ENCODE measurements at regions not wholly inside any gene's neighbourhood (a gene's known extent, or its start where the extent isn't known, plus 50 kb on each side); places are given as distances from the start of the nearest gene placed in this dataset.

- no peak overlapping the region for H3K27ac Mint-ChIP-seq
- H3K27me3 Mint-ChIP-seq: no peaks in the 10 kb centered on the region
- no peaks in the 10 kb centered on the region for H3K9me3 Mint-ChIP-seq
- no peak for DNase-seq
- H3K4me1 Mint-ChIP-seq: peaks cover 8% of the 10 kb centered on the region
- CTCF ChIA-PET: no interaction called here
- H3K4me3 Mint-ChIP-seq: no peak overlapping the region
- H3K36me3 Mint-ChIP-seq: no peaks in the 10 kb centered on the region
Measured at GRCh38 chr10:3681642-3682554, 103.1 kb downstream of the KLF6 start.

GRCh38 chr10:3679950-3680629 lies 104.9 kb downstream of the KLF6 start:
- no peak for DNase-seq
- Mint-ChIP-seq H3K27ac (no peak overlapping the region), H3K9me3 (no peaks in the 10 kb centered on the region), H3K4me1 (peaks cover 5% of the 10 kb centered on the region), H3K4me3 (no peak overlapping the region), H3K36me3 (no peaks in the 10 kb centered on the region), H3K27me3 (no peaks in the 10 kb centered on the region)
- CTCF ChIA-PET: no interaction called here

- Mint-ChIP-seq H3K4me1 (no peaks in the 10 kb centered on the region), H3K27ac (no peak overlapping the region), H3K36me3 (no peaks in the 10 kb centered on the region), H3K27me3 (no peaks in the 10 kb centered on the region), H3K9me3 (no peaks in the 10 kb centered on the region), H3K4me3 (no peak overlapping the region)
- no peak for DNase-seq
- CTCF ChIA-PET: no interaction called here
Measured at GRCh38 chr10:3678629-3679227, 106.3 kb downstream of the KLF6 start.

GRCh38 chr10:3676564-3676963 lies 108.4 kb downstream of the KLF6 start:
- H3K9me3 Mint-ChIP-seq: no peaks in the 10 kb centered on the region
- no peak for DNase-seq
- no peaks in the 10 kb centered on the region for H3K27me3 Mint-ChIP-seq
- CTCF ChIA-PET: no interaction called here
- H3K36me3 Mint-ChIP-seq: no peaks in the 10 kb centered on the region
- H3K4me3 Mint-ChIP-seq: no peak overlapping the region
- no peaks in the 10 kb centered on the region for H3K4me1 Mint-ChIP-seq
- H3K27ac Mint-ChIP-seq: no peak overlapping the region

- no peak overlapping the region for H3K27ac Mint-ChIP-seq
- H3K4me1 Mint-ChIP-seq: peaks cover 32% of the 10 kb centered on the region
- no peaks in the 10 kb centered on the region for H3K27me3 Mint-ChIP-seq
- H3K9me3 Mint-ChIP-seq: no peaks in the 10 kb centered on the region
- CTCF ChIA-PET: no interaction called here
- H3K36me3 Mint-ChIP-seq: no peaks in the 10 kb centered on the region
- DNase-seq: no peak
- no peak overlapping the region for H3K4me3 Mint-ChIP-seq
Measured at GRCh38 chr10:3672220-3672619, 112.8 kb downstream of the KLF6 start.

DNA sequence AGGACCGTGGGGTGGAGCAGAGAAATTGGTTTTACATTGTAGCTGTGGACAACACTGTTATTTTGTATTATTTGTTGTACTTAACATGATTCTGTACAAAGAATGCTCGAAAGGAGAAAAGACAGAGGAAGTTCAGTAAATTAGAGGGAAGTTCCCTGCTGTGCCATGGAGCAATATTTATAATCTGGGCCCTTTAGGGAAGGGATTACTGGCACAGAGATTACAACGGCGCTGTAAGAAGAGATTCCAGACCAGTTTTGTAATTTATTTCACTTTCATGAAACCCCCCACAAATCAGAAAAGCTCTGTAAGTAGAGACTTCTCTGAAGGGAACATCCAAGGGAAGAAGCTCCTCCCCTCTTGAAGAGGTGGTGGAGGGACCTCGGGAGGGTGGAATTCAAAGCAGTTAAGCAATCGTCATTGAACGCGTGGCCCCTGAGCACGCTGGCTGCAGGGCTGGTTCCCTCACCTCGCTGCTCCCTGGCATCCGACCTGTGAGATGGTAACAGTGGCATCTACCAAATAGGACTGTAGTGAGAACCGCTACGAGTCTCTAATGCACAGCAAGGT lies 113.5 kb downstream of the KLF6 start:
- DNase-seq: no peak
- H3K4me1 Mint-ChIP-seq: peaks cover 40% of the 10 kb centered on the region
- H3K9me3 Mint-ChIP-seq: no peaks in the 10 kb centered on the region
- H3K27ac Mint-ChIP-seq: no peak overlapping the region
- CTCF ChIA-PET: no interaction called here
- no peaks in the 10 kb centered on the region for H3K27me3 Mint-ChIP-seq
- no peak overlapping the region for H3K4me3 Mint-ChIP-seq
- no peaks in the 10 kb centered on the region for H3K36me3 Mint-ChIP-seq

DNA sequence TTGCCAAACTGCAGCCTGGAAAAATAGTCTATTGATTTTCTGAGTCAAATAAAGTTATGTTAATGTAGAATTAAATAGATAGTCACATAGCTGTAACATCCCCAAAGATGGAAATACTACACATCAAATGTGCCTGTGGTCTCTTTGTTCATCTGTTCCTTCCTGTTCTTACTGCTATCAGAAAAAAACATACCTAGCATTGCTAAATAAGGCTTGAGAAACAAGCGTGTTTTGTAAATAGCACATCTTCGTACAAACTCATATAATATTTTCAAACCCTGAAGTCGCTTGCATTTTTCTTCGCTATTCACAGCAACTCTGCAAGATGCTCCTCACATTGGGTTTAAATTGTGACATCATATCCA lies 116.1 kb downstream of the KLF6 start:
- no peak for DNase-seq
- Mint-ChIP-seq H3K4me3 (peak overlapping the region; percentile 76), H3K4me1 (peaks cover 48% of the 10 kb centered on the region), H3K9me3 (no peaks in the 10 kb centered on the region), H3K27me3 (peaks cover 5% of the 10 kb centered on the region), H3K36me3 (no peaks in the 10 kb centered on the region), H3K27ac (peak overlapping the region; percentile 100)
- CTCF ChIA-PET: interaction anchor here (0.5 kb wide), 1 partner anchor 30 kb away, joined by 3 read pairs; no protein-coding TSS in a partner anchor

DNA sequence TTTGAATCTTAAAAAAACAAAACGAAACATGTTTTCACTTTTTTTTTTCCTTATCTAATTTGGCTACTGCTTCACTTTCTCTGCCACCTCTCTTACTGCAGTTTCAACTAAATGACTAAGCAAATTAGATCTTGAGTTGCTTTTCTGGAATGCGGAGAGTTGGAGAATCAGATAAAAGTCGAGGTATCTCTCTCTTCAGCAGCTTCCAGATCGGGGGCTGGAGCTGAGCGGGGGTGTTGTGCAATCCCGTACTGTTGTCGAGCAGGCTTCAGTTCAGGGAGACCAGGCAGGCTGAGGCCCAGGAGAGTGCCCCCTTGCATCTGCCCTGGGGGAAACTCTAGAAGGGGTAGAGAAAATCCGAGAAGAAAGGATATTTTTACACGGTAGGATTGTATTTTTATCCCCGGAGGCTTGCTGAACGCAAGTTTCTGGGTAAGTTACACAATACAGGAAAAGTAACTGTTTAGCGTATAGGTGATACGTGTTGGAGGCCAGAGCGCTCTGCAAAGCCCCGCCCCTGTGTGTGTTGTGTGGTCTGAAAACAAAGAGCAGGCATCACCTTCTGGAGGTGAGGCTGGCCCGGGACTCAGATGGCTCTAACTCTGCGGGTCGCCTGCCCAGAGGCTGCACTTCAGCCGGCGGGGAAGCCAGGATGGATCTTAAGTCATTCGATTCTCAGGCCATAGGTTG lies 116.6 kb downstream of the KLF6 start:
- Mint-ChIP-seq H3K27ac (peak overlapping the region; percentile 100), H3K27me3 (peaks cover 8% of the 10 kb centered on the region), H3K4me1 (peaks cover 48% of the 10 kb centered on the region), H3K4me3 (peak overlapping the region; percentile 76), H3K36me3 (no peaks in the 10 kb centered on the region), H3K9me3 (no peaks in the 10 kb centered on the region)
- CTCF ChIA-PET: interaction anchor here (0.5 kb wide), 1 partner anchor 29 kb away, joined by 3 read pairs; no protein-coding TSS in a partner anchor
- DNase-seq: peak; percentile 87

- Mint-ChIP-seq H3K27ac (peak overlapping the region; percentile 100), H3K4me1 (peaks cover 48% of the 10 kb centered on the region)
- DNase-seq: peak; percentile 58
Measured at GRCh38 chr10:3666525-3667302, 118.3 kb downstream of the KLF6 start.

DNA sequence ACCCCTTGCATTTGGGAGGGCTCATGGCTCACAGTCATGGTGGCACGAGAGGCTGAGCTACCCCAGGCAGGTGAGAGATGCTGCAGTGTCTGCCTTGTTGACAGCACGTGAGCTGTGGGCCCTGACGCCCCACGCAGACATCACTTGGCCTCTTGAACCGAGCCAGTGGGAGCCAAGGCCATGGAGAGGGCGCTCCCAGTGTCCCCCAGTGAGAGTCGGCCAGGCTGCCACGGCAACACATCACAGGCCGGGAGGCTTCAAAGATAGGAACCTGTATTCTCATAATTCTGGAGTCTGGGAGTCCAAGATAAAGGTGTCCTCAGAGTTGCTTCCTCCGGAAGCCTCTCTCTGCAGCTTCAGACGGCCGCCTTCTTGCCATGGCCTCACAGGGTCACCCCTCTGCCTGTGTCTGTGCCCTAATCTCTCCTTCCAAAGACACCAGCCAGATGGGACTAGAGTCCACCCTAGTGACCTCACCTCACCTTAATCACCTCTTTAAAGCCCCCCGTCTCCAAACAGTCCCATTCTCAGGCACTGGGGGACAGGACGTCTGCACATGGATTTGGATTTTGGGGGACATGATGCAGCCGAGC lies 119.6 kb downstream of the KLF6 start:
- H3K27ac Mint-ChIP-seq: no peak overlapping the region
- DNase-seq: no peak
- no peaks in the 10 kb centered on the region for H3K36me3 Mint-ChIP-seq
- CTCF ChIA-PET: no interaction called here
- peaks cover 47% of the 10 kb centered on the region for H3K4me1 Mint-ChIP-seq
- no peak overlapping the region for H3K4me3 Mint-ChIP-seq
- peaks cover 5% of the 10 kb centered on the region for H3K9me3 Mint-ChIP-seq
- peaks cover 21% of the 10 kb centered on the region for H3K27me3 Mint-ChIP-seq

More at GRCh38 chr10:3666525-3667302, 118.3 kb downstream of the KLF6 start:
- CTCF ChIA-PET: interaction anchor here (1.2 kb wide), 1 partner anchor 99 kb away, joined by 4 read pairs; no protein-coding TSS in a partner anchor
- Mint-ChIP-seq H3K4me3 (peak overlapping the region; percentile 76), H3K9me3 (no peaks in the 10 kb centered on the region), H3K36me3 (no peaks in the 10 kb centered on the region), H3K27me3 (peaks cover 19% of the 10 kb centered on the region)

DNA sequence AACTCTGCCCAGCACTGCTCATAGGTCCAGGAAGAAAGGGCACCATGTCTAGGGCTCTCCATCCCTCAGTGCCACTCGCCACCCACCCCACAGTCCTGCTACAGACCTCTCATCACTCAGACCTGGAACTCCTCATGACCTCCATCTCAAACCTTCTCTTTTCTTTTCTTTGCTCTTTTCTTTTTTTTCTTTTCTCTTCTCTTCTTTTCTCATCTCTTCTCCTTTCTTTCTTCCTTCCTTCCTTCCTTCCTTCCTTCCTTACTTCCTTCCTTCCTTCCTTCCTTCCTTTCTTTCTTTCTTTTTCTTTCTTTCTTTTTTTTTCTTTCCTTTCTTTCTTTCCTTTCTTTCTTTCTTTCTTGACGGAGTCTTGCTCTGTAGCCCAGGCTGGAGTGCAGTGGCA lies 122.2 kb downstream of the KLF6 start:
- peaks cover 24% of the 10 kb centered on the region for H3K27me3 Mint-ChIP-seq
- no peaks in the 10 kb centered on the region for H3K36me3 Mint-ChIP-seq
- H3K4me1 Mint-ChIP-seq: peaks cover 21% of the 10 kb centered on the region
- no peak overlapping the region for H3K27ac Mint-ChIP-seq
- H3K4me3 Mint-ChIP-seq: no peak overlapping the region
- no peak for DNase-seq
- CTCF ChIA-PET: no interaction called here
- peaks cover 5% of the 10 kb centered on the region for H3K9me3 Mint-ChIP-seq

GRCh38 chr10:3661271-3661670 lies 123.7 kb downstream of the KLF6 start:
- peaks cover 5% of the 10 kb centered on the region for H3K9me3 Mint-ChIP-seq
- DNase-seq: no peak
- CTCF ChIA-PET: no interaction called here
- H3K4me3 Mint-ChIP-seq: no peak overlapping the region
- H3K4me1 Mint-ChIP-seq: peaks cover 10% of the 10 kb centered on the region
- H3K27me3 Mint-ChIP-seq: peaks cover 24% of the 10 kb centered on the region
- no peak overlapping the region for H3K27ac Mint-ChIP-seq
- H3K36me3 Mint-ChIP-seq: no peaks in the 10 kb centered on the region

DNA sequence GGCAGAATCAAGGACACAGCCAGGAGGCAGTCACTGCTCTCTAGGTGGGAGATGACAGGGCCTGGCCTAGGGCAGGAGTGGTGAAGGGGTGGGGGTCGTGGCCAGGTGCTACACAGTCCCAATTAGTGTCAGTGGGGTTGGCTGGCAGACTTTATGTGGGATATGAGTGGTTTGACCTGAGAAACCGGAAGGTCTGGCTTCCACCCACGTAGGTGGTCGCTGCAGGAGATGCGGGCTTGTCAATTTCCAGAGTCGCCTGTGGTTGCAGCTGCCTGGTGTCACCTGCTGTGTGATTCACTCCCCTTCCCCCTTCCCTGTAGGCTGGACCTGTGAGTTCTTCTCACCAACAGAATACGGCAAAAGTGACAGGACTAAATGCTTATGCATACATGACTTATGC lies 124.3 kb downstream of the KLF6 start:
- Mint-ChIP-seq H3K4me3 (no peak overlapping the region), H3K4me1 (peaks cover 10% of the 10 kb centered on the region), H3K27ac (no peak overlapping the region), H3K27me3 (peaks cover 26% of the 10 kb centered on the region), H3K9me3 (peaks cover 5% of the 10 kb centered on the region), H3K36me3 (no peaks in the 10 kb centered on the region)
- CTCF ChIA-PET: no interaction called here
- DNase-seq: no peak

Data from activated naive CD4-positive, alpha-beta T cell treated with anti-CD3 and anti-CD28 coated beads, Interleukin-2, amount 10 ng/mL, durations not matched to agents 7 days and 5 days (primary cell).